ENCODE measurements at regions not wholly inside any gene's neighbourhood (a gene's known extent, or its start where the extent isn't known, plus 50 kb on each side); places are given as distances from the start of the nearest gene placed in this dataset.

DNA sequence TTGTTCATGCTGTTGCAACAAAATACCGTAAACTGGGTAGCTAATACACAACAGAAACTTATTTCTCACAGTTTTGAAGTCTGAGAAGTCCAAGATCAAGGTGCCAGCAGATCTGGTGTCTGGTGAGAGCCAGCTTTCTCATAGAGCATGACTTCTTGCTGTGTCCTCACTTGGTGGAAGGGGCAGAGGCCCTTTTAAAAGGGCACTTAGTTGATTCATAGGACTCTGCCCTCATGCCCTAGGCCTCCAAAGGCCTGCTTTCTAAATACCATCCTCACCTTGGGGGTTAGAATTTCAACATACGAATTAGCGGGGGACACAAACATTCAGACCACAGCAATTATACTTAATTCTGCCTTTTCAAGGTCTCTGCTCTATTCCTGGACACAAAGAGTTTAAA is 52.3 kb upstream of the FDX1 start:
- intact Hi-C loops (cut with DNase I), result loop anchor here (5.0 to 10.0 kb wide), 3 partner anchors 47 to 175 kb away; partner anchors contain the start of gene FDX1 (in 1 of the 2)
- H3K27me3 ChIP-seq, result no peaks in the 10 kb centered on the region
- TF ChIP-seq POLR2A (IDR thresholded peaks at IDR 0.05), result no peak
- TF ChIP-seq, protein P1, sequence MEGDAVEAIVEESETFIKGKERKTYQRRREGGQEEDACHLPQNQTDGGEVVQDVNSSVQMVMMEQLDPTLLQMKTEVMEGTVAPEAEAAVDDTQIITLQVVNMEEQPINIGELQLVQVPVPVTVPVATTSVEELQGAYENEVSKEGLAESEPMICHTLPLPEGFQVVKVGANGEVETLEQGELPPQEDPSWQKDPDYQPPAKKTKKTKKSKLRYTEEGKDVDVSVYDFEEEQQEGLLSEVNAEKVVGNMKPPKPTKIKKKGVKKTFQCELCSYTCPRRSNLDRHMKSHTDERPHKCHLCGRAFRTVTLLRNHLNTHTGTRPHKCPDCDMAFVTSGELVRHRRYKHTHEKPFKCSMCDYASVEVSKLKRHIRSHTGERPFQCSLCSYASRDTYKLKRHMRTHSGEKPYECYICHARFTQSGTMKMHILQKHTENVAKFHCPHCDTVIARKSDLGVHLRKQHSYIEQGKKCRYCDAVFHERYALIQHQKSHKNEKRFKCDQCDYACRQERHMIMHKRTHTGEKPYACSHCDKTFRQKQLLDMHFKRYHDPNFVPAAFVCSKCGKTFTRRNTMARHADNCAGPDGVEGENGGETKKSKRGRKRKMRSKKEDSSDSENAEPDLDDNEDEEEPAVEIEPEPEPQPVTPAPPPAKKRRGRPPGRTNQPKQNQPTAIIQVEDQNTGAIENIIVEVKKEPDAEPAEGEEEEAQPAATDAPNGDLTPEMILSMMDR (IDR thresholded peaks at IDR 0.05), result no peak
- H3K4me3 ChIP-seq, result no peak overlapping the region
- H3K36me3 ChIP-seq (replicated peaks in 1 of 2), result no peaks in the 10 kb centered on the region
- WGBS, 4 donors, result 61 to 81% (median 67%) methylated on average over 3 of the region's 3 CpGs
- H3K9me3 ChIP-seq (replicated peaks in 1 of 3), result no peaks in the 10 kb centered on the region
- DNase-seq, result peak in 2 of 7 donors; percentile 19 to 34
- peak overlapping the region in 4 of 5 donors; percentile 49 to 87 (median 75) for H3K27ac ChIP-seq
- H3K4me1 ChIP-seq (replicated peaks in 1 of 2), result peaks cover 40 to 68% of the 10 kb centered on the region in 2 donors

DNA sequence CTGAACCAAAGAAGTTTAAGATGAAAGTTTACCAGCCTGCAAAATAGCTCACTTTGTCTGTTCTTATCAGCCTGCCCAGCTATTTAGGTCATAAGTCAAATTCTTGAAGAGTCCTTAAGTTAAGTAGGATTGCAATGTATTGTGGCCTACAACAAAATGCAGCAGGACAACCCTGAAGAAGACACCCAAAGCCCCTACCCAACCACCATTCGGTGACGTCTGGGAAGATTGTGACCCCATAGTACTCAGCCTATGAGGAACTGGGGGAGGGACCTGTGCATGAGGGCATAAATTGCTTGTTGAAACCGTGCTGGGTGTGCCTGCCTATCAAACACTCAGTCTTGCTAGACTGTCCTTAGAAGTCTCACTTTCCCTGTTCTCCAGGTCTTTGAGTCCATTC is 50.5 kb upstream of the FDX1 start:
- peak overlapping the region in 2 of 5 donors; percentile 17 to 56 for H3K27ac ChIP-seq
- TF ChIP-seq, protein P1 (IDR thresholded peaks at IDR 0.05), result no peak
- no peak for TF ChIP-seq POLR2A (IDR thresholded peaks at IDR 0.05)
- no peak overlapping the region for H3K4me3 ChIP-seq
- no peaks in the 10 kb centered on the region for H3K36me3 ChIP-seq (replicated peaks in 1 of 2)
- H3K4me1 ChIP-seq (replicated peaks in 1 of 2), result peaks cover 24 to 53% of the 10 kb centered on the region in 2 donors
- 80 to 85% (median 82%) methylated on average over 3 of the region's 3 CpGs for WGBS, 4 donors
- no peak for DNase-seq
- intact Hi-C loops (cut with DNase I), result loop anchor here (5.0 to 10.0 kb wide), 3 partner anchors 46 to 177 kb away; partner anchors contain the start of gene FDX1 (in 1 of the 2)
- H3K9me3 ChIP-seq (replicated peaks in 1 of 3), result no peaks in the 10 kb centered on the region
- no peaks in the 10 kb centered on the region for H3K27me3 ChIP-seq

DNA sequence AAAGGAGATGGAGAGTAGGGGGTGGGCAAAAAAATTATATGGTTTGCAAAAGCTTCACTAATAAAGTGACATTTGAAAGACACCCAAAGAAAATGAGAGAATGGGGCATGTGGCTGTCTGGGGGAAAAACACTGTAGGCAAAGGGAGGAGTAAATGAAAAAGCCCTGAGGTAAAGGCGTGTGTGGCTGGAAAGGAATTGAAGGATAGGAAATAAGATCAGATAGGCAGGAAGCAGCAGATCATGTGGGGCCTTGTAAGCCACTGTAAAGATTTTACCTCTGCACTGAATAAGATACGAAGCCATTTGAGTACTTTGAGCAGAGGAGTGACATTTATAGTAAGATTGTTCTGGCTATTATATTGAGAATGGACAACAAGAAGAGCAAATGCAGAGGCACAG is 49.8 kb upstream of the FDX1 start:
- intact Hi-C loops (cut with DNase I), result loop anchor here (5.0 to 10.0 kb wide), 3 partner anchors 45 to 178 kb away; partner anchors contain the start of gene FDX1 (in 1 of the 2)
- H3K36me3 ChIP-seq (replicated peaks in 1 of 2), result no peaks in the 10 kb centered on the region
- no peaks in the 10 kb centered on the region for H3K9me3 ChIP-seq (replicated peaks in 1 of 3)
- TF ChIP-seq, protein P1 (IDR thresholded peaks at IDR 0.05), result no peak
- no peak for TF ChIP-seq POLR2A (IDR thresholded peaks at IDR 0.05)
- WGBS, 4 donors, result 83 to 89% (median 86%) methylated on average over 2 of the region's 2 CpGs
- DNase-seq, result no peak
- no peak overlapping the region for H3K4me3 ChIP-seq
- H3K4me1 ChIP-seq (replicated peaks in 1 of 2), result peaks cover 18 to 46% of the 10 kb centered on the region in 2 donors
- H3K27ac ChIP-seq, result peak overlapping the region in 1 of 5 donors; percentile 56
- H3K27me3 ChIP-seq, result no peaks in the 10 kb centered on the region

Measured in adrenal gland (tissue), 9 donors.